ENCODE measurements at regions not wholly inside any gene's neighbourhood (a gene's known extent, or its start where the extent isn't known, plus 50 kb on each side); places are given as distances from the start of the nearest gene placed in this dataset.
"Not testable (repeated sequence)": the region's sequence is repeated elsewhere in the genome, so short reads cannot be mapped to it uniquely, and the experiment has no call there.

GRCh38 chrX:122625821-122626220, 558.3 kb upstream of the GRIA3 start:
- WGBS = 36% methylated on average over 3 of the region's 3 CpGs

GRCh38 chrX:122626871-122627270, 557.2 kb upstream of the GRIA3 start:
- no peaks in the 10 kb centered on the region for H3K9me3 ChIP-seq
- H3K36me3 ChIP-seq = no peaks in the 10 kb centered on the region
- DNase-seq (ENCODE audit: low spot score) = no peak
- intact Hi-C loops (cut with DNase I) = no loop called here
- H3K4me1 ChIP-seq (replicated peaks) = no peaks in the 10 kb centered on the region
- H3K4me3 ChIP-seq = no peak overlapping the region
- 83% methylated on average over 1 of the region's 1 CpG for WGBS
- no peaks in the 10 kb centered on the region for H3K27me3 ChIP-seq (replicated peaks; ENCODE audit: insufficient read depth)
- TF ChIP-seq CTCF (IDR thresholded peaks at IDR 0.05) (no peak), POLR2A (IDR thresholded peaks at IDR 0.05) (no peak), POLR2AphosphoS5 (IDR thresholded peaks at IDR 0.05) (no peak)
- no peak overlapping the region for H3K27ac ChIP-seq

More at GRCh38 chrX:122625821-122626220, 558.3 kb upstream of the GRIA3 start:
- intact Hi-C loops (cut with DNase I) = no loop called here
- DNase-seq (ENCODE audit: low spot score) = no peak
- Histone ChIP-seq H3K4me1 (replicated peaks) (no peaks in the 10 kb centered on the region), H3K9me3 (no peaks in the 10 kb centered on the region), H3K27ac (no peak overlapping the region), H3K4me3 (no peak overlapping the region), H3K36me3 (no peaks in the 10 kb centered on the region), H3K27me3 (replicated peaks; ENCODE audit: insufficient read depth) (no peaks in the 10 kb centered on the region)
- no peak for TF ChIP-seq POLR2A (IDR thresholded peaks at IDR 0.05)
- TF ChIP-seq POLR2AphosphoS5 (IDR thresholded peaks at IDR 0.05) = no peak
- TF ChIP-seq CTCF (IDR thresholded peaks at IDR 0.05) = no peak

- no peak overlapping the region for H3K27ac ChIP-seq
- intact Hi-C loops (cut with DNase I) = no loop called here
- 82% methylated on average over 2 of the region's 2 CpGs for WGBS
- H3K27me3 ChIP-seq (replicated peaks; ENCODE audit: insufficient read depth) = no peaks in the 10 kb centered on the region
- no peak for DNase-seq (ENCODE audit: low spot score)
- no peaks in the 10 kb centered on the region for H3K9me3 ChIP-seq
- TF ChIP-seq CTCF (IDR thresholded peaks at IDR 0.05) = no peak
- TF ChIP-seq POLR2AphosphoS5 (IDR thresholded peaks at IDR 0.05) = no peak
- no peak for TF ChIP-seq POLR2A (IDR thresholded peaks at IDR 0.05)
- no peaks in the 10 kb centered on the region for H3K36me3 ChIP-seq
- H3K4me3 ChIP-seq = no peak overlapping the region
- H3K4me1 ChIP-seq (replicated peaks) = no peaks in the 10 kb centered on the region
Observed at GRCh38 chrX:122641136-122641535, 542.9 kb upstream of the GRIA3 start.

GRCh38 chrX:122641826-122642225, 542.3 kb upstream of the GRIA3 start:
- intact Hi-C loops (cut with DNase I) = no loop called here
- Histone ChIP-seq H3K4me1 (replicated peaks) (no peaks in the 10 kb centered on the region), H3K27ac (no peak overlapping the region), H3K36me3 (no peaks in the 10 kb centered on the region), H3K9me3 (no peaks in the 10 kb centered on the region), H3K4me3 (no peak overlapping the region), H3K27me3 (replicated peaks; ENCODE audit: insufficient read depth) (no peaks in the 10 kb centered on the region)
- WGBS = 74% methylated on average over 4 of the region's 4 CpGs
- no peak for DNase-seq (ENCODE audit: low spot score)
- TF ChIP-seq POLR2AphosphoS5 (IDR thresholded peaks at IDR 0.05) (no peak), POLR2A (IDR thresholded peaks at IDR 0.05) (no peak)

- H3K27ac ChIP-seq = not testable (repeated sequence)
- 80% methylated on average over 9 of the region's 16 CpGs for WGBS
Observed at GRCh38 chrX:122655256-122655655, 528.8 kb upstream of the GRIA3 start.

GRCh38 chrX:122666601-122667000, 517.5 kb upstream of the GRIA3 start:
- WGBS = 59% methylated on average over 1 of the region's 1 CpG
- Histone ChIP-seq H3K27me3 (replicated peaks; ENCODE audit: insufficient read depth) (no peaks in the 10 kb centered on the region), H3K4me3 (no peak overlapping the region), H3K36me3 (no peaks in the 10 kb centered on the region), H3K9me3 (no peaks in the 10 kb centered on the region), H3K27ac (no peak overlapping the region), H3K4me1 (replicated peaks) (no peaks in the 10 kb centered on the region)
- intact Hi-C loops (cut with DNase I) = no loop called here
- no peak for DNase-seq (ENCODE audit: low spot score)
- TF ChIP-seq CTCF (IDR thresholded peaks at IDR 0.05) (no peak), POLR2AphosphoS5 (IDR thresholded peaks at IDR 0.05) (no peak), POLR2A (IDR thresholded peaks at IDR 0.05) (no peak)

More at GRCh38 chrX:122655256-122655655, 528.8 kb upstream of the GRIA3 start:
- H3K4me1 ChIP-seq (replicated peaks); H3K9me3 ChIP-seq; H3K36me3 ChIP-seq; intact Hi-C loops (cut with DNase I); DNase-seq (ENCODE audit: low spot score); H3K4me3 ChIP-seq; H3K27me3 ChIP-seq (replicated peaks; ENCODE audit: insufficient read depth): not testable (repeated sequence)

All from prostate gland (tissue), 2 donors.